ENCODE measurements at regions not wholly inside any gene's neighbourhood (a gene's known extent, or its start where the extent isn't known, plus 50 kb on each side); places are given as distances from the start of the nearest gene placed in this dataset.

GRCh38 chr20:12358655-12359009, 440.9 kb downstream of the BTBD3 start:
- TF ChIP-seq CTCF (IDR thresholded peaks at IDR 0.05), result no peak
- Histone ChIP-seq H3K9ac (no peak overlapping the region), H3K4me1 (no peaks in the 10 kb centered on the region), H3K27ac (no peak overlapping the region), H3K79me2 (no peaks in the 10 kb centered on the region), H3K9me3 (ENCODE audit: control insufficient read depth, low read length) (no peaks in the 10 kb centered on the region), H3K4me2 (ENCODE audit: low read length) (no peak overlapping the region), H3K36me3 (ENCODE audit: control insufficient read depth, insufficient read depth, low read length) (no peaks in the 10 kb centered on the region), H2AFZ (no peak overlapping the region), H3K27me3 (ENCODE audit: control insufficient read depth, insufficient read depth, low read length) (no peaks in the 10 kb centered on the region), H3K4me3 (ENCODE audit: low read depth, low read length) (no peak overlapping the region)

- H3K4me1 ChIP-seq, result no peaks in the 10 kb centered on the region
- H3K36me3 ChIP-seq (ENCODE audit: control insufficient read depth, insufficient read depth, low read length), result no peaks in the 10 kb centered on the region
- H3K79me2 ChIP-seq, result no peaks in the 10 kb centered on the region
- no peaks in the 10 kb centered on the region for H3K9me3 ChIP-seq (ENCODE audit: control insufficient read depth, low read length)
- no peak overlapping the region for H3K4me2 ChIP-seq (ENCODE audit: low read length)
- H3K27ac ChIP-seq, result no peak overlapping the region
- no peak overlapping the region for H3K9ac ChIP-seq
- H3K27me3 ChIP-seq (ENCODE audit: control insufficient read depth, insufficient read depth, low read length), result no peaks in the 10 kb centered on the region
- H3K4me3 ChIP-seq (ENCODE audit: low read depth, low read length), result no peak overlapping the region
- TF ChIP-seq CTCF (IDR thresholded peaks at IDR 0.05), result no peak
- no peak overlapping the region for H2AFZ ChIP-seq
These were observed 454.3 kb downstream of the BTBD3 start for GRCh38 chr20:12371990-12372389.

- Histone ChIP-seq H3K9me3 (ENCODE audit: control insufficient read depth, low read length) (no peaks in the 10 kb centered on the region), H3K79me2 (no peaks in the 10 kb centered on the region), H3K27ac (no peak overlapping the region), H3K9ac (no peak overlapping the region), H3K27me3 (ENCODE audit: control insufficient read depth, insufficient read depth, low read length) (no peaks in the 10 kb centered on the region), H3K4me2 (ENCODE audit: low read length) (no peak overlapping the region), H3K4me3 (ENCODE audit: low read depth, low read length) (no peak overlapping the region), H3K4me1 (no peaks in the 10 kb centered on the region), H3K36me3 (ENCODE audit: control insufficient read depth, insufficient read depth, low read length) (no peaks in the 10 kb centered on the region), H2AFZ (no peak overlapping the region)
- no peak for TF ChIP-seq CTCF (IDR thresholded peaks at IDR 0.05)
These were observed 454.9 kb downstream of the BTBD3 start for GRCh38 chr20:12372557-12372956.

GRCh38 chr20:12375967-12376366, 458.3 kb downstream of the BTBD3 start:
- Histone ChIP-seq H3K4me1 (no peaks in the 10 kb centered on the region), H3K27me3 (ENCODE audit: control insufficient read depth, insufficient read depth, low read length) (no peaks in the 10 kb centered on the region), H3K4me3 (ENCODE audit: low read depth, low read length) (no peak overlapping the region), H3K9ac (no peak overlapping the region), H2AFZ (no peak overlapping the region), H3K4me2 (ENCODE audit: low read length) (no peak overlapping the region), H3K36me3 (ENCODE audit: control insufficient read depth, insufficient read depth, low read length) (no peaks in the 10 kb centered on the region), H3K79me2 (no peaks in the 10 kb centered on the region), H3K9me3 (ENCODE audit: control insufficient read depth, low read length) (no peaks in the 10 kb centered on the region), H3K27ac (no peak overlapping the region)
- no peak for TF ChIP-seq CTCF (IDR thresholded peaks at IDR 0.05)

GRCh38 chr20:12383821-12384220, 466.1 kb downstream of the BTBD3 start:
- Histone ChIP-seq H3K27me3 (ENCODE audit: control insufficient read depth, insufficient read depth, low read length) (no peaks in the 10 kb centered on the region), H3K9ac (no peak overlapping the region), H3K9me3 (ENCODE audit: control insufficient read depth, low read length) (no peaks in the 10 kb centered on the region), H3K4me3 (ENCODE audit: low read depth, low read length) (no peak overlapping the region), H3K79me2 (no peaks in the 10 kb centered on the region), H2AFZ (peak overlapping the region; percentile 20), H3K27ac (no peak overlapping the region), H3K4me1 (no peaks in the 10 kb centered on the region), H3K36me3 (ENCODE audit: control insufficient read depth, insufficient read depth, low read length) (no peaks in the 10 kb centered on the region), H3K4me2 (ENCODE audit: low read length) (no peak overlapping the region)
- no peak for TF ChIP-seq CTCF (IDR thresholded peaks at IDR 0.05)
